ENCODE measurements at regions not wholly inside any gene's neighbourhood (a gene's known extent, or its start where the extent isn't known, plus 50 kb on each side); places are given as distances from the start of the nearest gene placed in this dataset.

DNA sequence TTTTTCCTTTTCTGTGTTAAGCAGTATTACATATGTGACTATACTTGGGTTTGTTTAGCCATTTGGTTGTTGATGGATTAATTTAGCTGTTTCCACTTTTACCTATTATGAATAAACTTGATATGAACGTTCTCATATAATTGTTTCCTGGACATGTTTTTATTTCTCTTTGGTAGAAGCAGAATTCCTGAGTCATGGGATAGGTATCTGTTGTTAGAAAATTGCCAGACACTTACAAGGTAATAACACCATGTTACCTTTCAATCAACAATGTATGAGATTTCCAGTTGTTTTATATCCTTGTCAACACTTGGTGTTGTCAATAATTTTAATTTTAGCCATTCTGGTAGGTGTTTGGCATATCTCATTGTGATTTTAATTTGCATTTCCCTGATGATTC lies 475.4 kb downstream of the IGSF11 start:
- Histone ChIP-seq H3K27me3 (ENCODE audit: control insufficient read depth in 1 of 2, insufficient read depth in 2 of 2, low read length in 2 of 2) (no peaks in the 10 kb centered on the region), H3K9me3 (ENCODE audit: control insufficient read depth in 2 of 2, insufficient read depth in 1 of 2, low read depth in 1 of 2, low read length in 1 of 2) (no peaks in the 10 kb centered on the region), H3K4me1 (ENCODE audit: control insufficient read depth in 2 of 2, insufficient read depth in 2 of 2, low read length in 1 of 2) (no peaks in the 10 kb centered on the region), H3K36me3 (ENCODE audit: control insufficient read depth in 2 of 2, insufficient read depth in 2 of 2, low read length in 1 of 2) (no peaks in the 10 kb centered on the region), H3K27ac (ENCODE audit: low read depth in 2 of 2, low read length in 1 of 2) (no peak overlapping the region), H3K4me3 (ENCODE audit: low read depth in 1 of 2, low read length in 2 of 2) (no peak overlapping the region)
- 42 to 47% methylated on average over 1 of the region's 1 CpG for WGBS, 2 donors

DNA sequence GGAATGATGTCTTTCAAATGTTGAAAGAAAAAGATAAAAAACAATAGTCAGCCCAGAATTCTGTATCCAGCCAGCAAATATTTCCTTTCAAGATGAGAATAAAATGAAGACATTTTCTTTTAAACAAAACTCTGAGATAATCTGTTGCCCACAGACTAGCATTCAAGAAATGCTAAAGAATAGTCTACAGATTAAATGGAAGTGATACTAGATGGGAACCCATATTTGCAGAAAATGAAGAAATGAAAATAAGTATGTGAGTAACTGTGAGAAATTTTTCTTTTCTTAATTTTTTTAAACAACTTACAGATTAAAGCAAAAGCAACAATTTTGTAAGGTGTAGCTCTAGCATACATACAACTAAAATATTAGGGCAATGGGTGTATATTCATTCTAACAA lies 469.8 kb downstream of the IGSF11 start:
- H3K27me3 ChIP-seq (ENCODE audit: control insufficient read depth in 1 of 2, insufficient read depth in 2 of 2, low read length in 2 of 2): no peaks in the 10 kb centered on the region

DNA sequence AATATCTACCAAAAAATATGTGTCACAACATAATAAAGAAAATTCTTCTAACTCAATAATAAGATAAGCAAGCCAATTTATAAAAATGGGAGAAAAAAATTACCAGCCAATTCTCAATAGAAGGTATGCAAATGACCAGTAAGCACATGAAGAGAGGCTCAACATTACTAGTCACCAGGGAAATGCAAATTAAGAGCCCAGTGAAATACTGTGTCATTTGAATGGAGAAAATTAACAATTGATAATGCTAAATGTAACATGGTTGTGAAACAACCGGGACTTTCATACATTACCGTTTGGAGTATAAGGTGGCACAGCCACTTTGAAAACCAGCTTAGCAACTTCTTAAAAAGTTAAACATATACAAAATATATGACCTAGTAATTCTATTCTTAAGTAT lies 460.7 kb downstream of the IGSF11 start:
- Histone ChIP-seq H3K4me1 (ENCODE audit: control insufficient read depth in 2 of 2, insufficient read depth in 2 of 2, low read length in 1 of 2) (no peaks in the 10 kb centered on the region), H3K27me3 (ENCODE audit: control insufficient read depth in 1 of 2, insufficient read depth in 2 of 2, low read length in 2 of 2) (no peaks in the 10 kb centered on the region), H3K9me3 (ENCODE audit: control insufficient read depth in 2 of 2, insufficient read depth in 1 of 2, low read depth in 1 of 2, low read length in 1 of 2) (peaks cover 0 to 1% of the 10 kb centered on the region in 2 donors), H3K4me3 (ENCODE audit: low read depth in 1 of 2, low read length in 2 of 2) (no peak overlapping the region), H3K27ac (ENCODE audit: low read depth in 2 of 2, low read length in 1 of 2) (no peak overlapping the region), H3K36me3 (ENCODE audit: control insufficient read depth in 2 of 2, insufficient read depth in 2 of 2, low read length in 1 of 2) (no peaks in the 10 kb centered on the region)
- 39 to 63% methylated on average over 2 of the region's 2 CpGs for WGBS, 2 donors

More for the DNA sequence above, 469.8 kb downstream of the IGSF11 start:
- H3K27ac ChIP-seq (ENCODE audit: low read depth in 2 of 2, low read length in 1 of 2): no peak overlapping the region
- no peaks in the 10 kb centered on the region for H3K9me3 ChIP-seq (ENCODE audit: control insufficient read depth in 2 of 2, insufficient read depth in 1 of 2, low read depth in 1 of 2, low read length in 1 of 2)
- no peaks in the 10 kb centered on the region for H3K36me3 ChIP-seq (ENCODE audit: control insufficient read depth in 2 of 2, insufficient read depth in 2 of 2, low read length in 1 of 2)
- no peaks in the 10 kb centered on the region for H3K4me1 ChIP-seq (ENCODE audit: control insufficient read depth in 2 of 2, insufficient read depth in 2 of 2, low read length in 1 of 2)
- H3K4me3 ChIP-seq (ENCODE audit: low read depth in 1 of 2, low read length in 2 of 2): no peak overlapping the region

DNA sequence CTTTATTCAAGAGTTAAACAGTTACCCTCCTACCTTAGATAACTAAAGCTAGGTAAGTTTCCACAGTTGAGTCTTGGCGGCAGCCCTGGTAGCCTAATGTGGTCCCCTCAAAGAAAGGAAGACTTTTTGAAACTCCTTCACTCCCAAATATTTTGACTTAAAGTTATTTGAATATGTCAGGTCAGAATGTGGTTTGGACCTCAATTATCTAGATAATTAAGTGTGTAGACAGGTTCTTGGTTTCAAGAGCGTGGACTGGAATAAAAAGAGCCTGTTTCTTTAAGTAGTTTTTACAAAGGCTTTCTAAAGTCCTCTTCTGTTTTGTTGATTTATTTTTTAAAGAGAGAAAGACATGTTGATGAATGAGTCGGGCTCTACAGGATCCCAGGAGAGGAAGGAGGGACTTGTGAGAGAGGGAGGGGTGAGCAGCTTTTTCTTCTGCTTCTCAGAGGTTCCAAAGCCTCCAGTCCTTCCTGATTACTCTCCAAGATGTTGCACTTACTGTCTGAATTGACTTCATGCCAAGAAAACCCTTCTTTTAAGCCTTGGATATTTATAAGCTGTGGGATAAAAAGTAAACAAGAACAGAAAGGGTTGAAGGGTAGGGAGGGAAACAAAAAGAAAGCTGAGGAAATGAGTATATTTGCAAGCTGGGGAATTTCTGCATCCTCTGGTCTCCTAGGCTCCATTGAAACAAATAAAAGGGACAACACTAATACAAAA lies 457.4 kb downstream of the IGSF11 start:
- Histone ChIP-seq H3K27ac (ENCODE audit: low read depth in 2 of 2, low read length in 1 of 2) (no peak overlapping the region), H3K9me3 (ENCODE audit: control insufficient read depth in 2 of 2, insufficient read depth in 1 of 2, low read depth in 1 of 2, low read length in 1 of 2) (no peaks in the 10 kb centered on the region), H3K4me1 (ENCODE audit: control insufficient read depth in 2 of 2, insufficient read depth in 2 of 2, low read length in 1 of 2) (no peaks in the 10 kb centered on the region), H3K36me3 (ENCODE audit: control insufficient read depth in 2 of 2, insufficient read depth in 2 of 2, low read length in 1 of 2) (no peaks in the 10 kb centered on the region), H3K27me3 (ENCODE audit: control insufficient read depth in 1 of 2, insufficient read depth in 2 of 2, low read length in 2 of 2) (no peaks in the 10 kb centered on the region), H3K4me3 (ENCODE audit: low read depth in 1 of 2, low read length in 2 of 2) (no peak overlapping the region)
- WGBS, 2 donors: 47 to 50% methylated on average over 3 of the region's 3 CpGs

DNA sequence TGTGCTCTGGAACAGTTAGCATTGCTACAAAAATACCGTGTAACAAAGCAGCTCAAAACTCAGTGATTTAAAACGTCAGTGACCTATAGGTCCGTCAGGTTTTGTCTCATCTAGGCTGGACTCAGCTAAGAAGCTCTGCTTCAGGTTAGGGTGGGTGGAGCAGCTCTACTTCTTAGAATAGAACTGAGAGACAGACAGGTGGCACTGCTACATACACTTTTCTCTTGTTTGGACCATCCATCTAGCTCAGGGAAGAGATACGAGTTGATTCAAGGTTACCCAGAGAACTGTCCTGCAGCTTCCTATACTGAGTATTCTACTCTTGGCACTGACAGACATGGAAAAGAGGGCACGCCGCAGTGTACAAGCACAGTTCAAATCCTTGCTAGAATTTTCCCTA lies 456.1 kb downstream of the IGSF11 start:
- Histone ChIP-seq H3K4me1 (ENCODE audit: control insufficient read depth in 2 of 2, insufficient read depth in 2 of 2, low read length in 1 of 2) (no peaks in the 10 kb centered on the region), H3K4me3 (ENCODE audit: low read depth in 1 of 2, low read length in 2 of 2) (no peak overlapping the region), H3K27me3 (ENCODE audit: control insufficient read depth in 1 of 2, insufficient read depth in 2 of 2, low read length in 2 of 2) (no peaks in the 10 kb centered on the region), H3K27ac (ENCODE audit: low read depth in 2 of 2, low read length in 1 of 2) (no peak overlapping the region), H3K9me3 (ENCODE audit: control insufficient read depth in 2 of 2, insufficient read depth in 1 of 2, low read depth in 1 of 2, low read length in 1 of 2) (no peaks in the 10 kb centered on the region), H3K36me3 (ENCODE audit: control insufficient read depth in 2 of 2, insufficient read depth in 2 of 2, low read length in 1 of 2) (no peaks in the 10 kb centered on the region)
- WGBS, 2 donors: 83 to 89% methylated on average over 6 of the region's 6 CpGs

DNA sequence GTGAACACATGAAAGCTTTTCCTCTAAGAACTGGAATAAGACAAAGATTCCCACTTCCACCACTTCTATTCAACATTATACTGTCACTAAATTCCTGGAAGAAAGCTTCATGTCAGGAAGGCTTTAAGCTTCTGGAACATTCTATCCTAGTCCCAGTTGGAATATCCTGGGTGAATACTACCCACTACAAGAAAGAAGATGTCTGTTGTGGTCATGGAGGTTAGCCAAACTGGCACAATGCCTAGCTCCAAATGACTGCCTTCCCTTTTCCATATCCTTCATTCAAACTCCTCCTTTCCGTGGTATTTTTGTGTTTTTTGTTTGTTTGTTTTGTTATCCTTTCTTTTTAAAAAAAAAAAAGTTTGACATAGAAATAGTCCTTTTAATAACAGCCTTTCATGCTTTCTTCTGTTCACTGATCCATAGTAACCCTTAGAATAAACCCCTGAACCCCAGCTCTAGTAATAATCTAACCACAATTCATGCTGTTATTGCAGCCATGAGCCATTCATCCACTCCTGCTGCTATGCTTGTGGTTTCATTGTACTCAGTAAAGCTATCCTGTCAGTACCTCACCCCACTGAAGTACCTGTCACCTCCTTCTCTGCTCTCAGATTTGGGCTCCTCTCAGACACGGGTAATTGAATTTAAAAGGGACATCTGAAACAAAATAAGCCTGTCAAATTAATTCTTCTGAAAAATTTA lies 447.5 kb downstream of the IGSF11 start:
- no peaks in the 10 kb centered on the region for H3K36me3 ChIP-seq (ENCODE audit: control insufficient read depth in 2 of 2, insufficient read depth in 2 of 2, low read length in 1 of 2)
- no peaks in the 10 kb centered on the region for H3K9me3 ChIP-seq (ENCODE audit: control insufficient read depth in 2 of 2, insufficient read depth in 1 of 2, low read depth in 1 of 2, low read length in 1 of 2)
- no peak overlapping the region for H3K27ac ChIP-seq (ENCODE audit: low read depth in 2 of 2, low read length in 1 of 2)
- no peaks in the 10 kb centered on the region for H3K4me1 ChIP-seq (ENCODE audit: control insufficient read depth in 2 of 2, insufficient read depth in 2 of 2, low read length in 1 of 2)
- H3K27me3 ChIP-seq (ENCODE audit: control insufficient read depth in 1 of 2, insufficient read depth in 2 of 2, low read length in 2 of 2): no peaks in the 10 kb centered on the region
- 43 to 46% methylated on average over 2 of the region's 2 CpGs for WGBS, 2 donors
- H3K4me3 ChIP-seq (ENCODE audit: low read depth in 1 of 2, low read length in 2 of 2): no peak overlapping the region

DNA sequence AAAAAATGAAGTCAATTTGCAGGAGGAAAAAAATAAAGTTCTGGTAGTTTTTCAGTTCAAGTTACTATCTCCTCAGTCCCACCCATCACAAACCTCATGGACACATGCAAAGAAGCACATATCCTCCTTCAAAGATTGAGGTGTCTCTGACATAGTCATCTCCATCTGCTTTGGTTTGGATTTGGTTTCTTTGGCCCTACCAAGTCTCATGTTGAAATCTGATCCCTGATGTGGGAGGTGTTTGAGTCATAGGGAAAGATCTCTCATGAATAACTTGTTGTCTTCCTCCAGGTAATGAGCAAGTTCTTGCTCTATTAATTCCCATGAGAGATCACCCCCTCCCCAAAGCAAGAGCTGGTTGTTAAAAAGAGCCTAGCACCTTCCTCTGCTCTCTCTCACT lies 446.8 kb downstream of the IGSF11 start:
- H3K36me3 ChIP-seq (ENCODE audit: control insufficient read depth in 2 of 2, insufficient read depth in 2 of 2, low read length in 1 of 2): no peaks in the 10 kb centered on the region
- no peak overlapping the region for H3K27ac ChIP-seq (ENCODE audit: low read depth in 2 of 2, low read length in 1 of 2)
- H3K4me1 ChIP-seq (ENCODE audit: control insufficient read depth in 2 of 2, insufficient read depth in 2 of 2, low read length in 1 of 2): no peaks in the 10 kb centered on the region
- no peaks in the 10 kb centered on the region for H3K9me3 ChIP-seq (ENCODE audit: control insufficient read depth in 2 of 2, insufficient read depth in 1 of 2, low read depth in 1 of 2, low read length in 1 of 2)
- H3K4me3 ChIP-seq (ENCODE audit: low read depth in 1 of 2, low read length in 2 of 2): no peak overlapping the region
- no peaks in the 10 kb centered on the region for H3K27me3 ChIP-seq (ENCODE audit: control insufficient read depth in 1 of 2, insufficient read depth in 2 of 2, low read length in 2 of 2)

DNA sequence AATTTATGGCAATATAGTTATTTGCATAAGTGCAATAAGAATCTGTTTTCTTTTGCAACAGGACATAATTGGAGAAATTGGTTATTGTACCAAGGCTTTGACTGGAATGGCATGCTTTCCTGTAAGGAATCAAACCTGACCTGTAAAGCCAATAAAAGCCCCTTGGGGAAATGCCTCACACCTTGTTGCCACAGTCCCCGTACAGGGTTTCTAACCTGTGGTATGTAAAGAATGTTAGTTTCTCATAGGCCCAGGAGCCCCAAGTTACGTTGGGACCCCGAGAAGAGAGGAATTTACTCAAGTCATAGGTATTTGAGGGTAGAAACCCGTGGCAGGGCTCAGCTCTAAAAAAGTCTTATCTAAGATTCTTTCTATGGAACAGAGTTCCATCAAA lies 441.4 kb downstream of the IGSF11 start:
- H3K4me1 ChIP-seq (ENCODE audit: control insufficient read depth in 2 of 2, insufficient read depth in 2 of 2, low read length in 1 of 2): no peaks in the 10 kb centered on the region
- no peak overlapping the region for H3K4me3 ChIP-seq (ENCODE audit: low read depth in 1 of 2, low read length in 2 of 2)
- no peaks in the 10 kb centered on the region for H3K27me3 ChIP-seq (ENCODE audit: control insufficient read depth in 1 of 2, insufficient read depth in 2 of 2, low read length in 2 of 2)
- no peaks in the 10 kb centered on the region for H3K9me3 ChIP-seq (ENCODE audit: control insufficient read depth in 2 of 2, insufficient read depth in 1 of 2, low read depth in 1 of 2, low read length in 1 of 2)
- no peak overlapping the region for H3K27ac ChIP-seq (ENCODE audit: low read depth in 2 of 2, low read length in 1 of 2)
- WGBS, 2 donors: 58 to 69% methylated on average over 4 of the region's 4 CpGs
- no peaks in the 10 kb centered on the region for H3K36me3 ChIP-seq (ENCODE audit: control insufficient read depth in 2 of 2, insufficient read depth in 2 of 2, low read length in 1 of 2)

DNA sequence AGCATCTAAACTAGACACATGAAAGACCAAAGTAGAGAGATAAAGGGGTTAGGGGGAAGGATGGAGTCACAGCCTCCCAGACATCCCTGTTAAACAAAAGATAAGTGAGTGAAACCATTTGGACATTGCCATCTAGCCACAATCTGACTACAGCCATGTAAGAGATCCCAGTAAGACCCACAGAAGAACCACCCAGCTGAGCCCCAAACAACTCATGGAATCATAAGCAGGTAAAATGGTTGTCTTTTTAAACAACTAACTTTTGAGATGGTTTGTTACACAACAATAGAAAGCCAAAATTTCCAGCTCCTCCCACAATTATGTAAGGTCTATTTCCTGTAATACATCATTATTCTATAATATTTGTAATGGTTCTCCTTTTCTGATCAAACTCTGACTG lies 437.5 kb downstream of the IGSF11 start:
- Histone ChIP-seq H3K27ac (ENCODE audit: low read depth in 2 of 2, low read length in 1 of 2) (no peak overlapping the region), H3K4me3 (ENCODE audit: low read depth in 1 of 2, low read length in 2 of 2) (no peak overlapping the region), H3K27me3 (ENCODE audit: control insufficient read depth in 1 of 2, insufficient read depth in 2 of 2, low read length in 2 of 2) (no peaks in the 10 kb centered on the region), H3K36me3 (ENCODE audit: control insufficient read depth in 2 of 2, insufficient read depth in 2 of 2, low read length in 1 of 2) (no peaks in the 10 kb centered on the region), H3K4me1 (ENCODE audit: control insufficient read depth in 2 of 2, insufficient read depth in 2 of 2, low read length in 1 of 2) (no peaks in the 10 kb centered on the region), H3K9me3 (ENCODE audit: control insufficient read depth in 2 of 2, insufficient read depth in 1 of 2, low read depth in 1 of 2, low read length in 1 of 2) (no peaks in the 10 kb centered on the region)

Measured in esophagus (tissue), 2 donors.